A673 (cell line): ENCODE measurements at regions not wholly inside any gene's neighbourhood (a gene's known extent, or its start where the extent isn't known, plus 50 kb on each side); places are given as distances from the start of the nearest gene placed in this dataset.

ENCODE experiments used
- CTCF ChIP-seq: fragments of 300-800, 200-600 bp; sonication (generic); conservative IDR thresholded peaks from 2 replicates; pipeline ENCODE4 v1.5.1; 2017; ENCODE audit warnings: low read depth, mild to moderate bottlenecking, antibody characterized with exemption, low read length, moderate library complexity, mixed read lengths
- EZH2 ChIP-seq: fragments of 200-600 bp; sonication (generic); IDR thresholded peaks from 2 replicates; pipeline ENCODE4 v1.6.1; 2017; ENCODE audit warnings: borderline replicate concordance, low read depth, mild to moderate bottlenecking, mixed read lengths, antibody characterized with exemption, low read length; ENCODE audit not compliant: poor library complexity, severe bottlenecking

- TF ChIP-seq CTCF, result no peak
- TF ChIP-seq EZH2, result no peak
These were observed 166.1 kb downstream of the THBS2 start for GRCh38 chr6:169087443-169088041.
